GM21825 (cell line): ENCODE measurements at regions not wholly inside any gene's neighbourhood (a gene's known extent, or its start where the extent isn't known, plus 50 kb on each side); places are given as distances from the start of the nearest gene placed in this dataset.

ENCODE experiments used
- ATAC-seq: cut with Tn5 transposase; IDR thresholded peaks from one replicate; pipeline ENCODE4 v1.9.1; 2021; ENCODE audit warnings: mild to moderate bottlenecking, moderate library complexity; ENCODE audit not compliant: unreplicated experiment

- no peak for ATAC-seq
Measured at GRCh38 chr9:80883426-80883825, 805.9 kb downstream of the TLE1 start.

- no peak for ATAC-seq
Measured at GRCh38 chr9:80881940-80882339, 807.4 kb downstream of the TLE1 start.

GRCh38 chr9:80881320-80881719, 808.0 kb downstream of the TLE1 start:
- ATAC-seq = no peak

- ATAC-seq = no peak
Measured at GRCh38 chr9:80878556-80878955, 810.8 kb downstream of the TLE1 start.

GRCh38 chr9:80875947-80876346, 813.4 kb downstream of the TLE1 start:
- no peak for ATAC-seq

- no peak for ATAC-seq
Measured at GRCh38 chr9:80874276-80874675, 815.1 kb downstream of the TLE1 start.

GRCh38 chr9:80873861-80874260, 815.5 kb downstream of the TLE1 start:
- ATAC-seq = no peak

GRCh38 chr9:80871596-80871995, 817.8 kb downstream of the TLE1 start:
- no peak for ATAC-seq

GRCh38 chr9:80867731-80868130, 821.6 kb downstream of the TLE1 start:
- no peak for ATAC-seq

GRCh38 chr9:80866576-80867227, 822.6 kb downstream of the TLE1 start:
- no peak for ATAC-seq

GRCh38 chr9:80866121-80866520, 823.2 kb downstream of the TLE1 start:
- ATAC-seq = no peak

- no peak for ATAC-seq
Measured at GRCh38 chr9:80843028-80843427, 846.3 kb downstream of the TLE1 start.

- no peak for ATAC-seq
Measured at GRCh38 chr9:80842389-80842788, 847.0 kb downstream of the TLE1 start.

- no peak for ATAC-seq
Measured at GRCh38 chr9:80841888-80842287, 847.5 kb downstream of the TLE1 start.

GRCh38 chr9:80839821-80840675, 849.3 kb downstream of the TLE1 start:
- ATAC-seq = no peak

- ATAC-seq = no peak
Measured at GRCh38 chr9:80836013-80836412, 853.3 kb downstream of the TLE1 start.

GRCh38 chr9:80831751-80832150, 857.6 kb downstream of the TLE1 start:
- ATAC-seq = no peak

GRCh38 chr9:80811656-80812055, 877.7 kb downstream of the TLE1 start:
- no peak for ATAC-seq

GRCh38 chr9:80811003-80811402, 878.3 kb downstream of the TLE1 start:
- no peak for ATAC-seq

GRCh38 chr9:80806671-80807070, 882.7 kb downstream of the TLE1 start:
- no peak for ATAC-seq

- ATAC-seq = no peak
Measured at GRCh38 chr9:80804873-80805272, 884.5 kb downstream of the TLE1 start.
